GM23338 (cell line): ENCODE measurements at regions not wholly inside any gene's neighbourhood (a gene's known extent, or its start where the extent isn't known, plus 50 kb on each side); places are given as distances from the start of the nearest gene placed in this dataset.

ENCODE experiments used
- ATAC-seq: fragments of 200-7000 bp; cut with Tn5 transposase; 3 replicates; pipeline ENCODE4 v1.9.1; 2020
- DNase-seq: peaks from one replicate; pipeline ENCODE4 v3.0.0-alpha.2; 2015; ENCODE audit warnings: low spot score
- H2AFZ ChIP-seq: fragments of 200-600 bp; sonication (generic); 2 replicates; pipeline ENCODE4 v1.8.0; 2016; ENCODE audit warnings: antibody characterized with exemption, mild to moderate bottlenecking, moderate library complexity
- H3F3A ChIP-seq: fragments of 200-600 bp; sonication (generic); replicated peaks from 2 replicates; pipeline ENCODE4 v1.8.0; 2017; ENCODE audit warnings: antibody characterized with exemption, mixed run types, low read depth
- H3K27ac ChIP-seq: fragments of 200-600 bp; sonication (generic); 2 replicates; pipeline ENCODE4 v1.6.1; 2016; ENCODE audit warnings: low read depth
- H3K27me3 ChIP-seq: fragments of 200-600 bp; sonication (generic); 2 replicates; pipeline ENCODE4 v1.8.0; 2016; ENCODE audit warnings: mild to moderate bottlenecking, mixed run types, moderate library complexity; ENCODE audit not compliant: insufficient read depth
- H3K36me3 ChIP-seq: fragments of 200-600 bp; sonication (generic); 2 replicates; pipeline ENCODE4 v1.8.0; 2016; ENCODE audit warnings: mild to moderate bottlenecking; ENCODE audit not compliant: insufficient read depth
- H3K4me1 ChIP-seq: fragments of 200-600 bp; sonication (generic); 2 replicates; pipeline ENCODE4 v1.8.0; 2016; ENCODE audit warnings: mild to moderate bottlenecking, moderate library complexity; ENCODE audit not compliant: insufficient read depth
- H3K4me2 ChIP-seq: fragments of 200-600 bp; sonication (generic); 2 replicates; pipeline ENCODE4 v1.7.1; 2017; ENCODE audit warnings: mixed run types
- H3K4me3 ChIP-seq: fragments of 200-600 bp; sonication (generic); 2 replicates; pipeline ENCODE4 v1.6.1; 2016; ENCODE audit warnings: mixed run types
- H3K79me2 ChIP-seq: fragments of 200-600 bp; sonication (generic); replicated peaks from 2 replicates; pipeline ENCODE4 v1.8.0; 2017; ENCODE audit warnings: mild to moderate bottlenecking; ENCODE audit not compliant: insufficient read depth
- H3K9me2 ChIP-seq: fragments of 200-600 bp; sonication (generic); 2 replicates; pipeline ENCODE4 v1.8.0; 2017; ENCODE audit not compliant: insufficient read depth
- H4K20me1 ChIP-seq: fragments of 200-600 bp; sonication (generic); replicated peaks from 2 replicates; pipeline ENCODE4 v1.8.0; 2017; ENCODE audit warnings: mild to moderate bottlenecking; ENCODE audit not compliant: insufficient read depth
- H3K27ac Mint-ChIP-seq: 2 replicates; pipeline ENCODE4 v1.8.0; 2020; ENCODE audit warnings: inconsistent platforms, mild to moderate bottlenecking, moderate library complexity, mixed read lengths
- H3K27me3 Mint-ChIP-seq: 3 replicates; pipeline ENCODE4 v1.8.0; 2022; ENCODE audit warnings: low read depth, mild to moderate bottlenecking, moderate library complexity, mixed read lengths, inconsistent platforms; ENCODE audit not compliant: insufficient read depth, poor library complexity
- H3K36me3 Mint-ChIP-seq: 3 replicates; pipeline ENCODE4 v1.8.0; 2021; ENCODE audit warnings: low read depth, mild to moderate bottlenecking, inconsistent platforms, moderate library complexity, mixed read lengths
- H3K4me1 Mint-ChIP-seq: 3 replicates; pipeline ENCODE4 v1.8.0; 2020; ENCODE audit warnings: mild to moderate bottlenecking, inconsistent platforms, mixed read lengths
- H3K4me3 Mint-ChIP-seq: 3 replicates; pipeline ENCODE4 v1.8.0; 2021; ENCODE audit warnings: moderate library complexity, mild to moderate bottlenecking, inconsistent platforms, mixed read lengths
- H3K9me3 Mint-ChIP-seq: 3 replicates; pipeline ENCODE4 v1.8.0; 2020; ENCODE audit warnings: moderate library complexity, mild to moderate bottlenecking, inconsistent platforms, mixed read lengths
- CREB1 ChIP-seq: fragments of 250-450 bp; sonication (Bioruptor Pico); IDR thresholded peaks from 2 replicates; pipeline ENCODE4 v1.5.0; 2020; ENCODE audit warnings: low read depth, mild to moderate bottlenecking, moderate library complexity
- EZH2 ChIP-seq: fragments of 200-600 bp; sonication (generic); IDR thresholded peaks from one replicate; pipeline ENCODE4 v1.8.0; 2017; ENCODE audit warnings: antibody characterized with exemption, mild to moderate bottlenecking, low read depth; ENCODE audit not compliant: unreplicated experiment
- EZH2phosphoT487 ChIP-seq: fragments of 200-600 bp; sonication (generic); IDR thresholded peaks from one replicate; pipeline ENCODE4 v1.8.1; 2018; ENCODE audit warnings: antibody characterized with exemption; ENCODE audit not compliant: unreplicated experiment
- JUNB ChIP-seq: IDR thresholded peaks from one replicate; pipeline ENCODE4 v1.6.1; 2016; ENCODE audit warnings: antibody characterized with exemption; ENCODE audit not compliant: unreplicated experiment
- NANOG ChIP-seq: IDR thresholded peaks from 2 replicates; pipeline ENCODE4 v1.6.1; 2016; ENCODE audit warnings: antibody characterized with exemption, borderline replicate concordance
- POLR2AphosphoS5 ChIP-seq: IDR thresholded peaks from 2 replicates; pipeline ENCODE4 v1.6.1; 2016; ENCODE audit warnings: antibody characterized with exemption, low read depth
- REST ChIP-seq: IDR thresholded peaks from one replicate; pipeline ENCODE4 v1.6.1; 2018; ENCODE audit warnings: antibody characterized with exemption; ENCODE audit not compliant: unreplicated experiment
- STAT1 ChIP-seq: IDR thresholded peaks from one replicate; pipeline ENCODE4 v1.6.1; 2016; ENCODE audit warnings: antibody characterized with exemption; ENCODE audit not compliant: unreplicated experiment
- ZNF114 ChIP-seq: fragments of 250-450 bp; sonication (Bioruptor Pico); IDR thresholded peaks from 2 replicates; pipeline ENCODE4 v1.5.0; 2020; ENCODE audit warnings: mild to moderate bottlenecking, moderate library complexity
- TF ChIP-seq, protein P1 (sequence below): IDR thresholded peaks from 2 replicates; pipeline ENCODE4 v1.6.1; 2016; ENCODE audit warnings: antibody characterized with exemption
- TF ChIP-seq, protein P2 (sequence below): fragments of 250-450 bp; sonication (Bioruptor Pico); IDR thresholded peaks from 2 replicates; pipeline ENCODE4 v1.5.0; 2020; ENCODE audit warnings: mild to moderate bottlenecking, moderate library complexity

DNA sequence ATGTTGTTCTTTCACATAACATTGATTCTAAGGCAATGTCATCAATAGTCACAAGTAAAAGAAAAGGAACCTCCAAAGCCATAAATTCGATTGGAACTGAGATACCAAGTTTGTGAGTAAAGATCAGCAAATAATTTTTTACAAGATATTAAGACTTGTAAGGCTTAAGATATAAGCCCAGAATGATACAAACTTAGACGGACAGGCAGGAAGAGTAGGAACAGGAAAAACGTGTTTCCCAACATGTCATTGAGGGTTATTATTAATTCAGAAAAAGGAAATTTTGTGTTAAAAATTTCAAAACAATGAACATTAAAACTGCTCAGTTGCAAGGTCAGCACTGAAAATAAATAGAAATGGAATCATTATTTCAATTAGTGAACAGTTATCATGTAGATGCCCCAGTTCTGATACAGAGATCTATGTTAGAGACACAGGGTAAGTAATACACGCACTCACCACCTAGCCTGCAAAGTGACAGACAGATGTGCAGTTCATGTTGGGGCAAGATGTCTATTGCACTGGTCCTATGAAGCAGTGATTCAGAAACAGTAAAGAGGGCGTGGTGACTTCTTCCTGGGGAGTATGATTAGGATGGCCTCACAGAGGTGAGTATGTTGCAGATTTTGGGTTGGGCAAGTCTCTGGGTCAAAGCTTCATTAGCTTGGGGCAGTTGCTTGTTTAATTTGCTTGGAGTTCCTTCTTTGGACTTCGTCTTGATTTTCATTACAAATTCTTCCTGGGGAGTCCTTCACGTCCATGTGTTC, 284.4 kb downstream of the SETD4 start (continued):
- TF ChIP-seq NANOG (no peak), EZH2phosphoT487 (no peak)
- TF ChIP-seq, protein P1, sequence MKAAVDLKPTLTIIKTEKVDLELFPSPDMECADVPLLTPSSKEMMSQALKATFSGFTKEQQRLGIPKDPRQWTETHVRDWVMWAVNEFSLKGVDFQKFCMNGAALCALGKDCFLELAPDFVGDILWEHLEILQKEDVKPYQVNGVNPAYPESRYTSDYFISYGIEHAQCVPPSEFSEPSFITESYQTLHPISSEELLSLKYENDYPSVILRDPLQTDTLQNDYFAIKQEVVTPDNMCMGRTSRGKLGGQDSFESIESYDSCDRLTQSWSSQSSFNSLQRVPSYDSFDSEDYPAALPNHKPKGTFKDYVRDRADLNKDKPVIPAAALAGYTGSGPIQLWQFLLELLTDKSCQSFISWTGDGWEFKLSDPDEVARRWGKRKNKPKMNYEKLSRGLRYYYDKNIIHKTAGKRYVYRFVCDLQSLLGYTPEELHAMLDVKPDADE, result no peak

DNA sequence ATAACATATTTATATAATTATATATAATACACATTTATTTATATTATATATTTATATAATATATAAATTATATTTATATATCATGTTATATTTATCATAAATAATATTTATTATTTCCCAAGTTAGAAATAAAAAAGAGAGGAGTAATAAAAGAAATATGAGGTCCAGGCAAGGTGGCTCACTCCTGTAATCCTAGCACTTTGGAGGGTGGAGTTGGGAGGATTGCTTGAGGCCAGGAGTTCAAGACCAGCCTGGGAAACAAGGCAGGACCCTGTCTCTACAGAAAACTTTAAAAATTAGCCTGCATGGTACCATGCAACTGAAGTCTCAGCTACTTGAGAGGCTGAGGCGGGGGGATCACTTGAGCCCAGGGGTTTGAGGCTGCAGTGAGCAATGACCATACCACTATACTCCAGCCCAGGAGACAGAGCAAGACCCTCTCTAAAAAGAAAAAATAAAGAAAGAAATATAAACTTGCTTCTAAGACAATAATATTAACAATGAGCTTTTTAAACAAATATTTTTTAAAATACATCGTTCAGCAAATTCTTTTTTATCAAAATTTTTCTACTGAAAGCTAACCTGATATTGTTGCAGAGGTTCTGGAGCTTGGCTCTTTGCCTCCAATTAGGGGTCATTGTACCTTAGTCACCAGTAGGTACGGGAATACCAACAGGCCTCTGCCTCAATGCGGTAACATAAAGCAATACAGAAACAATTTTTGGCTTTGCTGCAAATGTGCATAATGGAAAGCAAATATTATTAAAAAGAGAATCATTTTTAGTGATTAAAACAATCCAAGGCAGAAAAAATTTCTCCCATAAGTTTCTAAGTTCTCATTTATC, 290.0 kb downstream of the SETD4 start:
- Mint-ChIP-seq H3K4me1 (peaks cover 10% of the 10 kb centered on the region), H3K9me3 (no peaks in the 10 kb centered on the region), H3K27ac (no peak overlapping the region), H3K36me3 (no peaks in the 10 kb centered on the region), H3K27me3 (peaks cover 2% of the 10 kb centered on the region), H3K4me3 (no peak overlapping the region)
- Histone ChIP-seq H3K27me3 (no peaks in the 10 kb centered on the region), H3K79me2 (no peaks in the 10 kb centered on the region), H3K4me2 (no peak overlapping the region), H3K27ac (no peak overlapping the region), H2AFZ (no peak overlapping the region), H3K4me3 (no peak overlapping the region), H3K9me2 (peaks cover 10% of the 10 kb centered on the region), H3K4me1 (peaks cover 7% of the 10 kb centered on the region; the same call in 1 of the 2 replicates), H4K20me1 (no peaks in the 10 kb centered on the region), H3F3A (no peaks in the 10 kb centered on the region), H3K36me3 (no peaks in the 10 kb centered on the region)
- DNase-seq, result no peak
- ATAC-seq, result no peak
- TF ChIP-seq NANOG (no peak), POLR2AphosphoS5 (no peak), EZH2 (no peak), JUNB (no peak), EZH2phosphoT487 (no peak), CREB1 (no peak), REST (no peak), ZNF114 (CRISPR knock-in tag) (no peak), STAT1 (no peak)
- TF ChIP-seq, protein P1, result no peak
- TF ChIP-seq, protein P2, sequence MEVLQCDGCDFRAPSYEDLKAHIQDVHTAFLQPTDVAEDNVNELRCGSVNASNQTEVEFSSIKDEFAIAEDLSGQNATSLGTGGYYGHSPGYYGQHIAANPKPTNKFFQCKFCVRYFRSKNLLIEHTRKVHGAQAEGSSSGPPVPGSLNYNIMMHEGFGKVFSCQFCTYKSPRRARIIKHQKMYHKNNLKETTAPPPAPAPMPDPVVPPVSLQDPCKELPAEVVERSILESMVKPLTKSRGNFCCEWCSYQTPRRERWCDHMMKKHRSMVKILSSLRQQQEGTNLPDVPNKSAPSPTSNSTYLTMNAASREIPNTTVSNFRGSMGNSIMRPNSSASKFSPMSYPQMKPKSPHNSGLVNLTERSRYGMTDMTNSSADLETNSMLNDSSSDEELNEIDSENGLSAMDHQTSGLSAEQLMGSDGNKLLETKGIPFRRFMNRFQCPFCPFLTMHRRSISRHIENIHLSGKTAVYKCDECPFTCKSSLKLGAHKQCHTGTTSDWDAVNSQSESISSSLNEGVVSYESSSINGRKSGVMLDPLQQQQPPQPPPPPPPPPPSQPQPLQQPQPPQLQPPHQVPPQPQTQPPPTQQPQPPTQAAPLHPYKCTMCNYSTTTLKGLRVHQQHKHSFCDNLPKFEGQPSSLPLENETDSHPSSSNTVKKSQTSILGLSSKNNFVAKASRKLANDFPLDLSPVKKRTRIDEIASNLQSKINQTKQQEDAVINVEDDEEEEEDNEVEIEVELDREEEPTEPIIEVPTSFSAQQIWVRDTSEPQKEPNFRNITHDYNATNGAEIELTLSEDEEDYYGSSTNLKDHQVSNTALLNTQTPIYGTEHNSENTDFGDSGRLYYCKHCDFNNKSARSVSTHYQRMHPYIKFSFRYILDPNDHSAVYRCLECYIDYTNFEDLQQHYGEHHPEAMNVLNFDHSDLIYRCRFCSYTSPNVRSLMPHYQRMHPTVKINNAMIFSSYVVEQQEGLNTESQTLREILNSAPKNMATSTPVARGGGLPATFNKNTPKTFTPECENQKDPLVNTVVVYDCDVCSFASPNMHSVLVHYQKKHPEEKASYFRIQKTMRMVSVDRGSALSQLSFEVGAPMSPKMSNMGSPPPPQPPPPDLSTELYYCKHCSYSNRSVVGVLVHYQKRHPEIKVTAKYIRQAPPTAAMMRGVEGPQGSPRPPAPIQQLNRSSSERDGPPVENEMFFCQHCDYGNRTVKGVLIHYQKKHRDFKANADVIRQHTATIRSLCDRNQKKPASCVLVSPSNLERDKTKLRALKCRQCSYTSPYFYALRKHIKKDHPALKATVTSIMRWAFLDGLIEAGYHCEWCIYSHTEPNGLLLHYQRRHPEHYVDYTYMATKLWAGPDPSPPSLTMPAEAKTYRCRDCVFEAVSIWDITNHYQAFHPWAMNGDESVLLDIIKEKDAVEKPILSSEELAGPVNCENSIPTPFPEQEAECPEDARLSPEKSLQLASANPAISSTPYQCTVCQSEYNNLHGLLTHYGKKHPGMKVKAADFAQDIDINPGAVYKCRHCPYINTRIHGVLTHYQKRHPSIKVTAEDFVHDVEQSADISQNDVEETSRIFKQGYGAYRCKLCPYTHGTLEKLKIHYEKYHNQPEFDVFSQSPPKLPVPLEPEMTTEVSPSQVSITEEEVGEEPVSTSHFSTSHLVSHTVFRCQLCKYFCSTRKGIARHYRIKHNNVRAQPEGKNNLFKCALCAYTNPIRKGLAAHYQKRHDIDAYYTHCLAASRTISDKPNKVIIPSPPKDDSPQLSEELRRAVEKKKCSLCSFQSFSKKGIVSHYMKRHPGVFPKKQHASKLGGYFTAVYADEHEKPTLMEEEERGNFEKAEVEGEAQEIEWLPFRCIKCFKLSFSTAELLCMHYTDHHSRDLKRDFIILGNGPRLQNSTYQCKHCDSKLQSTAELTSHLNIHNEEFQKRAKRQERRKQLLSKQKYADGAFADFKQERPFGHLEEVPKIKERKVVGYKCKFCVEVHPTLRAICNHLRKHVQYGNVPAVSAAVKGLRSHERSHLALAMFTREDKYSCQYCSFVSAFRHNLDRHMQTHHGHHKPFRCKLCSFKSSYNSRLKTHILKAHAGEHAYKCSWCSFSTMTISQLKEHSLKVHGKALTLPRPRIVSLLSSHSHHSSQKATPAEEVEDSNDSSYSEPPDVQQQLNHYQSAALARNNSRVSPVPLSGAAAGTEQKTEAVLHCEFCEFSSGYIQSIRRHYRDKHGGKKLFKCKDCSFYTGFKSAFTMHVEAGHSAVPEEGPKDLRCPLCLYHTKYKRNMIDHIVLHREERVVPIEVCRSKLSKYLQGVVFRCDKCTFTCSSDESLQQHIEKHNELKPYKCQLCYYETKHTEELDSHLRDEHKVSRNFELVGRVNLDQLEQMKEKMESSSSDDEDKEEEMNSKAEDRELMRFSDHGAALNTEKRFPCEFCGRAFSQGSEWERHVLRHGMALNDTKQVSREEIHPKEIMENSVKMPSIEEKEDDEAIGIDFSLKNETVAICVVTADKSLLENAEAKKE (CRISPR knock-in tag), result no peak
